NCI-H2107 treated with DMSO at 0.1 percent for 48 hours (cell line): ENCODE measurements at regions not wholly inside any gene's neighbourhood (a gene's known extent, or its start where the extent isn't known, plus 50 kb on each side); places are given as distances from the start of the nearest gene placed in this dataset.
"Not testable (repeated sequence)": the region's sequence is repeated elsewhere in the genome, so short reads cannot be mapped to it uniquely, and the experiment has no call there.

Experiments
- DNase-seq: peaks from one replicate; lab custom pipeline; 2025; ENCODE audit not compliant: unreplicated experiment; lab: John Stamatoyannopoulos, UW

GRCh38 chr6:80440496-80441115 lies 334.1 kb downstream of the BCKDHB start:
- no peak for DNase-seq

GRCh38 chr6:80439721-80440470 lies 333.4 kb downstream of the BCKDHB start:
- no peak for DNase-seq

GRCh38 chr6:80438772-80439171 lies 332.3 kb downstream of the BCKDHB start:
- DNase-seq, result no peak

DNA sequence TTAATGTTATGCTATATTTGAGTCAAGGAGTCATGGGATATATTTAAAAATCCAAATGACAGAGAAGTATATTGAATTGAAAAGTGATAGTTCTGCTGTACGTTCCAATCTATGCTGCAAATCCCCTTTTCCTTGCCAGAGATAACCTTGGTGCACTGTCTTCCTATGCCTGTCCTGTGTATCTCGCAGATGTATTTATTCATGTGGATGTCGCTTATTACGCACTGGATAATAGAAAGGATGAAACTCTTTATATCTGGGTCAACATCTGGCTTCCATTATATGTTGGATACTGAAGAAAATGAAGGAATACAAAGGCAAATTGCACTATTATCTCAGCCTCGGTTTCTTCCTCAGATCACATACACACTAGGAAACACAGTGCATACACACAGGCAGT lies 331.3 kb downstream of the BCKDHB start:
- DNase-seq, result no peak

DNA sequence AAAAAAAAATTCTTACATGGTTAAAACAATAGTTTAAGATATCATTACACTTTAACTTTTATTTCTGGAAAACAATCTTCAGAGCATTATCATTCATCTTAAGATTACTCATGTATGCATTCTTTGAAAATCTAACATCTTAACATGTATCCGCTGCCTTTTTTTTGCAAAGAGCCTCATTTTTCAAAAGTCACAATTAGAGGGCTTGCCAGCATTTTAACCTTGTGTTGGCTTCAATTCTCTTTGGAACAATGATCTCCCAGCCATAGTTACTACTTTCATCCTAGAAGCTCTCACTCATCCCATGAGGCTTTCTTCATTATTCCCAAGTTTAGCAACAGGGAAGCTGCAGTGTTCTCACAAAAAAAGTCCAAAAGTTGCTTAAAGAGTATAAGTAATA lies 330.8 kb downstream of the BCKDHB start:
- DNase-seq, result no peak

DNA sequence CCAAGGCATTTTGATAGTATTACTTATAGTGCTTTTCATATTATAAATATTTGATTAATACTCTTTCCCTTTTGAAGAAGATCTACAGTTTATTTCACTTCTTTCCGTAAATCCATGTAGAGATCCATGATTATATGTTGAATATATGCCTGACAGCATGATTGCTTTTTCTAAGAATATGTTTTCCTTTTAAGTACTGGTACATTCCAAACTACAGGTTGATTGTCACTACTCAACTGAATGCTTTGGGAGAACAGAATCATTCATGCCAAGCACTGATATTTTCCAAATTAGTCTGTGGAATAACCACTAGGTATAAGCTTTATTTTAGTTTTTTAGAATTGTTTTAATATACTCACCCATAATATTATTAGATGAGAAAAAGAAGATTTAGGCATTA lies 330.2 kb downstream of the BCKDHB start:
- DNase-seq, result no peak

DNA sequence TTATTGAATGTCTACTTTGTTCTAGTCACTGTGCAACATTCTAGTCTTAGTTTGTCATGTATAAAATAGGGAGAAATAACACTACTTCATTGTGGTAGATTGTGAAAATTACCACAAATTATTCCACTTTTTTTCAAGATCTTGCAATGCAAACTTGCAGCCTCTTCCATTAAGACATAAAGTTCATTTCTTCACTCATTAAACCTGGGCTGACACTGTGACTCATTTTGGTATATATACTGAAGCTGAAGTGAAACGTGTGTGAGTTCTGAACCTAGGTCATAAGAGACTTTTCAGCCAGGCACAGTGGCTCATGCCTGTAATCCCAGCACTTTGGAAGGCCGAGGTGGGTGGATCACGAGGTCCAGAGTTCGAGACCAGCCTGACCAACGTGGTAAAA lies 329.0 kb downstream of the BCKDHB start:
- no peak for DNase-seq

DNA sequence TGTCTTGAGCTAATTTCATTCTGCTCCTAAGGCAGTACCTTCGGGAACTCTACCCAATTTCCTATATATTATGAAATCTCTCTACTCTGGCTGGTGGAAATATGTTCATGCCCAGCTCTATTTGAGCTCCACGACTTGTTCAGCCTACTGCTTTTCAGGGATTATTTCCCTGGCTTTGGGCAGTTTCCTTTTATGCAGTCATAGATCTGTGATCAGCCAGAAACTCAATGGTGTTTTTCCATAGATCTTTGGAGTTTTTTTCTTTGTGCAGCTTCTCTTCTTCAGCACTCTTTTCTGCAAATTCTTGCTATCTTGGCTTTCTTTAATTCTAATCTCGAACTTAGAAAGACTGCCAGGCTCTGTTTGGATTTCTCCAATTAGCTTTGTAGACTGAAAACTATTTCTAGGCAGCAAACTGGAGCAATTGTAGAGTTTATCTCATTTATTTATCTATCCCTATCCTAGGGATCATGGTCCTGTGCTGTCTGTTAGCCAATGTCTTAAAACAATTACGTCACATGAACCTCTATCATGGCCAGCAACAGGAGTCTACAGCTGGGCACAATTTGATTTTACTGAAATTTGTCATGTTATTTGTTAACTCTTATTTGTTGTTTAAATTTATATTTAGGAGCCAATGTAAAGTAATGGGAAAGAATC lies 328.4 kb downstream of the BCKDHB start:
- DNase-seq, result no peak

DNA sequence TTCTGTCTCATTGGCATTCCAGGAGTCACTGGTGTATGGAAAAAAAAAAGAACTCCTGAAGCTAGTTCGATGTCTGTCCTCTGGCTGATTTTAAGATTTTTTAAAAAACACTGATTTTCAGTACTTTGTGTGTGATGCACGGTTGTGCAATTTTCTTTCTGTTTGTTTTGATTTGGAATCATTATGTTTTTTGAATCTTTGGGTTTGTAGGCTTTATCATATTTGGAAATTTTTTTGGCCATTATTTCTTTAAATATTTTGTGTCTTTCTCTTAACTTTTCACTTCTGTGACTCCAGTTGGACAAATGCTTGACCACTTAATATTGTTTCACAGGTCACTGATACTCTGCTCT lies 327.2 kb downstream of the BCKDHB start:
- DNase-seq, result no peak

- DNase-seq, result no peak
Measured at GRCh38 chr6:80433010-80433672, 326.7 kb downstream of the BCKDHB start.

DNA sequence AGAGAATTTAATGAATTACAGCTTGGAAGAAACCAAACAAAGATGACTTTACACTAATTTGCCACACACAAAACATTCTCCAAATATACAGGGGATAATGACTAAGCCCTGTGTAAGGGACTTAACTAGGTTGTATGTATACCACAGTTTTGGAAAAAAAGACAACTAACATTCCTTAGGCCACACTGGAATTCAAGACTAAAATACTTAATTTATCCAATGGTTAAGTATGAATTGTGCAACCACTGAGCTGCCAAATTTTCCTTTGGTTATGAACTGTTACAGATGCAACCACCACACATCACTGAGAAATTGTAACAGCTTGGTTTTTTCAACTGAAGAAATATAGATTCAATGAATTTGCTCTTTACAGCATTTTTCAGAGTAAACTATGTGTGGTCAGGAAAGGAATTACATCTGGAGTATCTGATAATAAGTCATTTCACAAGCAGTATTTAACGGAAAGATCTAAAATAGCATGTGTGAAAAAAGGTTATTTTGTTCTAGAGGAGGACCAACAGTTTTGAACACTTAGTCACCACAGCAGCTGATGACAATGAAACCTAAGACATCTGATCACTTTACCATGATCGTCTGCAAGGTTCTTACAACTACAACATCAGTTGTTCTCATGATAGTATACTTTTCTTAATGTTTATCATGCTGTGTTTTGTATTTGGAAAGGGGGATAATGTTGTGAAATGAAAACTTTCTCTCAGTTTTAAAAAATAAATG lies 318.8 kb downstream of the BCKDHB start:
- no peak for DNase-seq

DNA sequence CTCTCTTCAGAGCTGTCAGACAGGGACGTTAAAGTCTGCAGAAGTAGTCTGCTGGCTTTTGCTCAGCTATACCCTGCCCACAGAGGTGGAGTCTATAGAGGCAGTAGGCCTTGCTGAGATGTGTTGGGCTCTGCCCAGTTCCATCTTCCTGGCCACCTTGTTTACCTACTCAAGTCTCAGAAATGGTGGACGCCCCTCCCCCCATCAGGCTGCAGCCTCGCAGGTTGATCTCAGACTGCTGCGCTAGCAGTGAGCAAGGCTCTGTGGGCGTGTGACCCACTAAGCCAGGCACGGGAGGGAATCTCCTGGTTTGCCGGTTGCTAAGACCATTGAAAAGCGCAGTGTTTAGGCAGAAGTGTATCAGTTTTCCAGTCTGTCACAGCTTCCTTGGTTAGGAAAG lies 305.0 kb downstream of the BCKDHB start:
- no peak for DNase-seq

DNA sequence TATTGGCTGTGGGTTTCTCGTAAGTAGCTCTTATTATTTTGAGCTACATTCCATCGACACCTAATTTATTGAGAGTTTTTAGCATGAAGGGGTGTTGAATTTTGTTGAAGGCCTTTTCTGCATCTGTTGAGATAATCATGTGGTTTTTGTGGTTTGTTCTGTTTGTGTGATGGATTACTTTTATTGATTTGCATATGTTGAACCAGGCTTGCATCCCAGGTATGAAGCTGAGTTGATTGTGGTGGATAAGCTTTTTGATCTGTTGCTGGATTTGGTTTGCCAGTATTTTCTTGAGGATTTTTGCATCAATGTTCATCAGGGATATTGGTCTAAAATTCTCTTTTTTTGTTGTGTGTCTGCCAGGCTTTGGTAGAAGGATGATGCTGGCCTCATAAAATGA lies 301.5 kb downstream of the BCKDHB start:
- DNase-seq, result not testable (repeated sequence)

GRCh38 chr6:80404889-80405288 lies 298.4 kb downstream of the BCKDHB start:
- no peak for DNase-seq

DNA sequence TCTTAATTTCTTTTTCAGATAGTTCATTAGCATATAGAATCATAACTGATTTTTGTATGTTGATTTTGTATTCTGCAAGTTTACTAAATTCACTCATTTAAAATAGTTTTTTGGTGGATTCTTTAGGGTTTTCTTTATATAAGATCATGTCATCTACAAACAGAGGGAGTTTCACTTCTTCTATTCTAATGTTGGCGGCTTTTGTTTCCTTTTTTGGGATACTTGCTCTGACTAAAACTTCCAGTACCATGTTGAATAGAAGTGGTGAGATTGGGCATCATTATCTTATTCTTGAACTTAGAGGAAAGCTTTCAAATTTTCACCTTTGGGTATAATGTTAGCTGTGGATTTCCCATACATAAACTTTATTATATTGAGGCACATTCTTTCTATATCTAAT lies 296.9 kb downstream of the BCKDHB start:
- no peak for DNase-seq

DNA sequence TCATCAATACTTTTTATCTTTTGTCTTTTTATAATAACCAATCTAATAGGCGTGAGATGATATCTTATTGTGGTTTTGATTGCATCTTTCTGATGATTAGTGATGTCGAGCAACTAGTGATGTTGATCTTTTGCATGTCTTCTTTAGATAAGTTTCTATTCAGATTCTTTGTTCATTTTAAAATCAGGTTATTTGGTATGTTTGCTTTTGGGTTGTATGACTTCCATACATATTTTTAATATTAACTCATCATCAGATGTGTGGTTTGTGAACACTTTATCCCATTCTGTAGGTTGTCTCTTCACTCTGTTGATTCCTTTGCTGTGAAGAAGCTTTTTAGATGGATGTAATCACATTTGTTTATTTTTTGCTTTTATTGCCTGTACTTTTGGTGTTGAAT lies 295.8 kb downstream of the BCKDHB start:
- no peak for DNase-seq
